ENCODE measurements at regions not wholly inside any gene's neighbourhood (a gene's known extent, or its start where the extent isn't known, plus 50 kb on each side); places are given as distances from the start of the nearest gene placed in this dataset.

GRCh38 chr13:77460195-77460594, 75.3 kb upstream of the SCEL start:
- no CpG with 5 or more reads among the region's 2 CpGs for WGBS (ENCODE audit: insufficient coverage)
- H3K36me3 Mint-ChIP-seq: no peaks in the 10 kb centered on the region
- peak overlapping the region in 1 of 3 experiments; percentile 16 for H3K4me3 ChIP-seq (replicated peaks in 1 of 3; ENCODE audit: low read depth in 2 of 3, low read length in 3 of 3)
- H3K27me3 ChIP-seq (ENCODE audit: control insufficient read depth in 2 of 2, insufficient read depth in 2 of 2, low read length in 2 of 2): no peaks in the 10 kb centered on the region
- H3K27ac ChIP-seq (ENCODE audit: low read depth in 1 of 2, low read length in 2 of 2): peak overlapping the region; percentile 1 to 68
- intact Hi-C loops (cut with micrococcal nuclease): no loop called here
- peaks cover 35 to 51% of the 10 kb centered on the region in 2 donors for H3K4me1 ChIP-seq (ENCODE audit: control insufficient read depth in 1 of 2, insufficient read depth in 2 of 2, low read length in 2 of 2)
- H3K27ac Mint-ChIP-seq: peak overlapping the region; percentile 23 to 90 (median 73)
- H2AFZ ChIP-seq (ENCODE audit: insufficient read depth, low read depth, low read length, poor library complexity, severe bottlenecking): no peak overlapping the region
- no peaks in the 10 kb centered on the region for H3K36me3 ChIP-seq (replicated peaks in 1 of 2; ENCODE audit: control insufficient read depth in 1 of 2, insufficient read depth in 2 of 2, low read length in 2 of 2)
- H4K20me1 ChIP-seq (ENCODE audit: insufficient read depth, low read length): no peaks in the 10 kb centered on the region
- peak; percentile 82 to 90 (median 85) for DNase-seq
- H3K4me2 ChIP-seq (replicated peaks; ENCODE audit: extremely low read depth, low read length, poor library complexity, severe bottlenecking): peak overlapping the region; percentile 38
- no peaks in the 10 kb centered on the region for H3K9me3 ChIP-seq (replicated peaks in 1 of 2; ENCODE audit: control insufficient read depth in 1 of 2, insufficient read depth in 1 of 2, low read length in 2 of 2)
- peaks cover 49% of the 10 kb centered on the region for H3K4me1 Mint-ChIP-seq
- TF ChIP-seq, protein P1, sequence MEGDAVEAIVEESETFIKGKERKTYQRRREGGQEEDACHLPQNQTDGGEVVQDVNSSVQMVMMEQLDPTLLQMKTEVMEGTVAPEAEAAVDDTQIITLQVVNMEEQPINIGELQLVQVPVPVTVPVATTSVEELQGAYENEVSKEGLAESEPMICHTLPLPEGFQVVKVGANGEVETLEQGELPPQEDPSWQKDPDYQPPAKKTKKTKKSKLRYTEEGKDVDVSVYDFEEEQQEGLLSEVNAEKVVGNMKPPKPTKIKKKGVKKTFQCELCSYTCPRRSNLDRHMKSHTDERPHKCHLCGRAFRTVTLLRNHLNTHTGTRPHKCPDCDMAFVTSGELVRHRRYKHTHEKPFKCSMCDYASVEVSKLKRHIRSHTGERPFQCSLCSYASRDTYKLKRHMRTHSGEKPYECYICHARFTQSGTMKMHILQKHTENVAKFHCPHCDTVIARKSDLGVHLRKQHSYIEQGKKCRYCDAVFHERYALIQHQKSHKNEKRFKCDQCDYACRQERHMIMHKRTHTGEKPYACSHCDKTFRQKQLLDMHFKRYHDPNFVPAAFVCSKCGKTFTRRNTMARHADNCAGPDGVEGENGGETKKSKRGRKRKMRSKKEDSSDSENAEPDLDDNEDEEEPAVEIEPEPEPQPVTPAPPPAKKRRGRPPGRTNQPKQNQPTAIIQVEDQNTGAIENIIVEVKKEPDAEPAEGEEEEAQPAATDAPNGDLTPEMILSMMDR (IDR thresholded peaks at IDR 0.05): no peak
- H3K9me3 Mint-ChIP-seq: peaks cover 0 to 6% (median 1%) of the 10 kb centered on the region in 7 donors
- H3K9ac ChIP-seq (ENCODE audit: insufficient read depth, low read length, poor library complexity, severe bottlenecking): no peak overlapping the region
- no peaks in the 10 kb centered on the region for H3K79me2 ChIP-seq (ENCODE audit: insufficient read depth, low read length)
- H3K4me3 Mint-ChIP-seq: peak overlapping the region in 1 of 2 donors; percentile 61
- no peaks in the 10 kb centered on the region for H3K27me3 Mint-ChIP-seq (ENCODE audit: low read depth in 3 of 3)

GRCh38 chr13:77459592-77459991, 75.9 kb upstream of the SCEL start:
- H3K9ac ChIP-seq (ENCODE audit: insufficient read depth, low read length, poor library complexity, severe bottlenecking): no peak overlapping the region
- Mint-ChIP-seq H3K27ac (peak overlapping the region in 4 of 7 donors; percentile 15 to 85 (median 76)), H3K36me3 (no peaks in the 10 kb centered on the region), H3K4me3 (peak overlapping the region in 1 of 2 donors; percentile 10), H3K4me1 (peaks cover 53% of the 10 kb centered on the region), H3K9me3 (peaks cover 0 to 6% (median 1%) of the 10 kb centered on the region in 7 donors), H3K27me3 (ENCODE audit: low read depth in 3 of 3) (no peaks in the 10 kb centered on the region)
- intact Hi-C loops (cut with micrococcal nuclease): no loop called here
- H3K9me3 ChIP-seq (replicated peaks in 1 of 2; ENCODE audit: control insufficient read depth in 1 of 2, insufficient read depth in 1 of 2, low read length in 2 of 2): no peaks in the 10 kb centered on the region
- TF ChIP-seq, protein P1 (IDR thresholded peaks at IDR 0.05): no peak
- no peaks in the 10 kb centered on the region for H3K27me3 ChIP-seq (ENCODE audit: control insufficient read depth in 2 of 2, insufficient read depth in 2 of 2, low read length in 2 of 2)
- peak overlapping the region in 1 of 3 experiments; percentile 16 for H3K4me3 ChIP-seq (replicated peaks in 1 of 3; ENCODE audit: low read depth in 2 of 3, low read length in 3 of 3)
- H4K20me1 ChIP-seq (ENCODE audit: insufficient read depth, low read length): no peaks in the 10 kb centered on the region
- H3K27ac ChIP-seq (ENCODE audit: low read depth in 1 of 2, low read length in 2 of 2): peak overlapping the region in 1 of 2 donors; percentile 68
- no peaks in the 10 kb centered on the region for H3K79me2 ChIP-seq (ENCODE audit: insufficient read depth, low read length)
- H3K36me3 ChIP-seq (replicated peaks in 1 of 2; ENCODE audit: control insufficient read depth in 1 of 2, insufficient read depth in 2 of 2, low read length in 2 of 2): no peaks in the 10 kb centered on the region
- peaks cover 35 to 53% of the 10 kb centered on the region in 2 donors for H3K4me1 ChIP-seq (ENCODE audit: control insufficient read depth in 1 of 2, insufficient read depth in 2 of 2, low read length in 2 of 2)
- no peak overlapping the region for H2AFZ ChIP-seq (ENCODE audit: insufficient read depth, low read depth, low read length, poor library complexity, severe bottlenecking)
- no peak for DNase-seq
- 80% methylated on average over 1 of the region's 3 CpGs for WGBS (ENCODE audit: insufficient coverage)
- H3K4me2 ChIP-seq (replicated peaks; ENCODE audit: extremely low read depth, low read length, poor library complexity, severe bottlenecking): peak overlapping the region; percentile 38

All from CD14-positive monocyte (primary cell).